Myocyte (in vitro differentiated cells): ENCODE measurements at regions not wholly inside any gene's neighbourhood (a gene's known extent, or its start where the extent isn't known, plus 50 kb on each side); places are given as distances from the start of the nearest gene placed in this dataset.

Experiments used
- DNase-seq: peaks from one replicate; pipeline ENCODE4 v3.0.0-alpha.2; 2012; ENCODE audit warnings: low read depth

DNA sequence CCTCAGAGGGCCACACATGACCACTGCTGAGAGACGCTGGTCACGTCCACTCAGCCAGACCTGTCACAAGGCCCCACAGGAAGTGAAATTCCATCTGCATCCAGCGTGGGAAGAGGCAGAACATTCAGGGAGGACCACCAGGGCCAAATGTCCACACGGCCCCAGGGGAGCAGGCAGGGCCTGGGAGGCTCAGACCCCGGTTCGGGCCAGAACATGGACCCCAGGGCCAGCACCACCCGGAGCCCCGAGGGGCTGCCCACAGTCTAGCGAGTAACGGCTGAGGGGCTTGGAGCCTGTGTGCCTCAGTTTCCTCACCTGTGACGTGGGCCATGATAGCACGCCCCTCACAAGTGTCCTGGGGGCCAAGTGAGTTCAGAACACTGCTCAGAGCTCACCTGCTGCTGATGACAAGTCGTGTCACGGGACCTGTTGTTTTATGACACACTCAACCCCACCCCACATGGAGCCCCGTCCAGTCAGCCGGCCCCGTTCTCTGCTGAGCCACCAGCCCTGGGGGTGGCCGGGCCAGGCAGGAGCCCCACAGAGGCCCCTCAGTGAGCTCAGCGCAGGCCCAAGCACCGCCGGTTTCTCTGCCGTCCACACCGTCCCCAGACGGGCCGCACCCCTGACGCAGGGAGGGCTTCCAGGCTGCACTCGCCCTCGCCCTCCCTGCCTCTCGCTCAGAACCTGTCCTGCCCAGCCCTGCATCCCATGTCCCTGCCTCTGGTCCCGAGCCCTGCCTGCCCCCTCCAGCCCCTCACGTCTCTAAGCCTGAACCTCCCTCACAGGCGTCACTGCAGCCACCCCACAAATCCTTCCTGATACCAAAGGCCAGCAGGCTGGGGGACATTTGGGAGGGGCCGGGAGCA lies 79.5 kb upstream of the GALNT9 start:
- DNase-seq, result no peak

- no peak for DNase-seq
Observed at GRCh38 chr12:132407992-132408391, 78.6 kb upstream of the GALNT9 start.

GRCh38 chr12:132407451-132407961 lies 78.1 kb upstream of the GALNT9 start:
- no peak for DNase-seq

DNA sequence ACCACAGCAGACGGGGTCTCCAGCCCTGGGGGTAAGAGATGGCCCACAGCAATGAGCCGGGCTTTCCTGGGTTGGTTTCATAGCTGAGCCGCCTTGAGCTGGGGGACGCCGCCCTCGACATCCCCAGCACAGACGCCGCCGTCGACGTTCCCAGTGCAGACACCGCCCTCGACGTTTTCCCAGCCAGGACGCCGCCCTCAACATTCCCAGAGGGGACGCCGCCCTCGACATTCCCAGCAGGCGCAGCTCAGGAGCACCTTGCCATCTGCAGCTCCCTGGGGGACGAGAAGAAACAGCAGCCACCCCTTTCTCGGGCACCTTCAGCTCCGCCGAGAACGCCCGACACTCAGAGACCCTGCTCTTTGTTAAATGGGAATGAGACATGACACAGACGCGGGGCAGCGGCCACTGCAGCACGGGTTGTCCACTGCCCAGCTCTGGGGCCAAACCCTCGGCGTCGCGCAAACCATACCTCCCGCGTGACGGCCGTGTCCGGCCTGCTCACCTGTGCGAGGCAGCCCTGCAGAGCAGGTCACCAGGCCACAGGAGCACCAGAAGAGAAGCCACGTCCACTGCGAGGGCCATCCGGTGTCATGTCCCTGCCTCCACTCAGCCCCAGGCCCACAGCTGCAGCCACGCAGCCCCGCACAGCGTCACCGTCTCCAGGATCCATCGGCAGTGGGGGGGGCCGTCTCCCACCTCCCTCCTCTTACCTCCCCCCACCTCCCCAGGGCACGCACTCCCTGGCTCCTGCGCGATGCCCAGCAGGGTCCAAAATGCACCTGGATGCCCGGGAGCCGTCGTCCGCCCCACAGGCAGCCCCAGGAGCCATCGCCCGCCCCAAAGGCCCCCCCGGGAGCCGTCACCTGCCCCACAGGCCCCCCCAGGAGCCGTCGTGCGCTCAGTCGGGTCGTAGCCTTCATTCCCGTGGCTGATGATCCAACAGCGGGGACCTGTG lies 77.4 kb upstream of the GALNT9 start:
- DNase-seq, result no peak

GRCh38 chr12:132405742-132406251 lies 76.4 kb upstream of the GALNT9 start:
- no peak for DNase-seq

DNA sequence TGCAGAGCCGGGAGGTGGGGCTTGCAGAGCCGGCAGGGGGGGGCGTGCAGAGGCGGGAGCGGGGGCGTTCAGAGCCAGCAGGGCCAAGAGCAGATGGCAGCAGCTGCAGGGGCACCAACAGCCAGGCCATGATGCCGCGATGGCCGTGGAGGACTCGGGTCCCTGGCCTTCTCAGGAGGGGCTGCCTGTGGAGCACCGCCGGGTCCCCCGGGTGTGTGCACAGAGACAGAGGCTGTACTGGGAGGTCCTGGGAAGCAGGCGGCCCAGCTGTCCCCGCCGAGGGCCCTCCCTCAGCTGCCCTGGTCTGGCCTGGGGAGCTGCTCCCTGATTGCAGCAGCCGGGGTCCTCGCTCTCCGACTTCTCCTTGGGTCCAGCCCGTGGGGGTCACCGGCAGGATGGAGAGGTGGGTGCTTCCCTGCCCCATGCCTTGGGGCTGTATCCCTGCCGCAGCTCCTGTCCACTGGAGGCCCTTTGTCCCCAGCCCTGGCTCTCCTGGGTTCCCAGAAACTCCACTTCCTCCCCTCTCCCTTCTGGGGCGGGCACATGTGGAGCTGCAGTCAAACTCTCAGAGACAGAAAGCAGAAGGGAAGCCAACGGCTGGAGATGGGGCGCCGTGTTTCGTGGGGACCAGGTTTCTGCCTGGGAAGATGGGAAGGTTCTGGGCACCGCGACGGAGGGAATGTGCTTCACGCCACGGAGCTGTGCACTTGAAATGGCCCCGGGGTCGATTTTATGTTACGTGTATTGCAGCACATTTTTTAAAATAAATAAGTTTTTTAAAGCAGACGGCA lies 75.8 kb upstream of the GALNT9 start:
- no peak for DNase-seq

- no peak for DNase-seq
Observed at GRCh38 chr12:132404435-132404855, 75.1 kb upstream of the GALNT9 start.

DNA sequence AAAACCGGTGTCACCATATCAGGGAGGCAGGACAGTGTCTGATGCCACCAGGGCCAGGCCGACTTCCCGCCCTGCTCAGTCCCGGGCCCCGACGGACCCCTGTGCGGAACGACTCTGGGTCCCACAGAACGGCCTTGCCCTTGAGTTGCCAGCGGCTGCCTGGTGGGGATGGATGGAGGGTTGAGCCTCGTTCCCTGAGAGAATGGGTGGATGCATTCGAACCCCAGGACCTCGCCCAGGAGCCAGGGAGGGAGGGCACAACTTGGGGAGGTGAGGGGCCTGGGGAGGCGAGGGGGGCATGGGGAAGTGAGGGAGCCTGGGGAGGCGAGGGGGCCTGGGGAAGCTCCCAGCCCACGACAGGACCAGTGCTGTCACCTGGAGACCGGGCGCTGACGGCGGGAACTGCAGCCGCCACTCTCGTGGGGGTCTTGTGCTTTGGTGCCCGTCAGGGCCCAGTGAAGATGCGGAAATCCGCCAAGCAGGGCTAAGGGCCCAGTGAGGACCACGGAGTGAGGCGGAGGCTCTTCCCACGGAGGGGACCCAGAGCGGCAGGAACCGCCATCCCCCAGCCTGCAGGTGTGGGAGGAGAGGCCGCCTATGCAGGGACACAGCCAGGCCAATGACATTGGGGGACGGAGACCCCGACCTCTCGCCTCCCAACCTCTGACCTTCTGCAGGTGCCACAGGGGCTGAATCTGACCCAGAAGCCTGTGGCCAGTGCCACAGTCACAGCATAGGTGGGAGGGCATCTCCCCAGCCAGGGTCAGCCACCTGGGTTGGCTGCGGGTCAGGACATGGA lies 74.4 kb upstream of the GALNT9 start:
- DNase-seq, result no peak

DNA sequence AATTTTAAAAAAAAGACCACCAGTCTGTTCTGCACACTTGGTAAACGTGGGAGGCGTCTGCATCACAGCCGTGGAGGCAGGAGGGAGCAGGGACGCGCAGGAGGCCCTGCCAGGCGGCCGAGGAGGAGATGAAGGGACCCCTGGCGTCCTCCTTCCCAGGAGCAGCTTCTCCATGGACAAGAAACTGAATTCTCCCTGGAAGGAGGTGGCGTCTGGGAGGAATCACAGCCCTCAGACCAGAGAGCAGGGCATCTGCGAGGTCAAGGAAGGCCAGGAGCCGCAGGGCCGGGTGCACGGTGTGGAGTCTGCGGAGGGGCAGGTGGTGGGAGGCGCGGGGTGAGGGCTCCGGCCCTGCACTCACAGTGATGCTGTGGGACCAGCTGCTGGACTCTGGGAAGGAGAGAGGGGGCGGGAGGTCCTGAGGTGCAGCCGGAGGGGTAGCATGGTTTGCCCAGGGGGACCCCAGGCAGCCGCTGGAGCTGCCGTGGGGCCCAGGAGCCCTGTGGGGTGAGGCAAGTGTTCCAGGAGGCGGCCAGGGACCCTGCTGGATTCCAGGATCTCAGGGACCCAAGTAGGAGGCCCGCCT lies 73.5 kb upstream of the GALNT9 start:
- DNase-seq, result no peak

GRCh38 chr12:132401982-132402381 lies 72.6 kb upstream of the GALNT9 start:
- no peak for DNase-seq

GRCh38 chr12:132400011-132400641 lies 70.7 kb upstream of the GALNT9 start:
- DNase-seq, result no peak

DNA sequence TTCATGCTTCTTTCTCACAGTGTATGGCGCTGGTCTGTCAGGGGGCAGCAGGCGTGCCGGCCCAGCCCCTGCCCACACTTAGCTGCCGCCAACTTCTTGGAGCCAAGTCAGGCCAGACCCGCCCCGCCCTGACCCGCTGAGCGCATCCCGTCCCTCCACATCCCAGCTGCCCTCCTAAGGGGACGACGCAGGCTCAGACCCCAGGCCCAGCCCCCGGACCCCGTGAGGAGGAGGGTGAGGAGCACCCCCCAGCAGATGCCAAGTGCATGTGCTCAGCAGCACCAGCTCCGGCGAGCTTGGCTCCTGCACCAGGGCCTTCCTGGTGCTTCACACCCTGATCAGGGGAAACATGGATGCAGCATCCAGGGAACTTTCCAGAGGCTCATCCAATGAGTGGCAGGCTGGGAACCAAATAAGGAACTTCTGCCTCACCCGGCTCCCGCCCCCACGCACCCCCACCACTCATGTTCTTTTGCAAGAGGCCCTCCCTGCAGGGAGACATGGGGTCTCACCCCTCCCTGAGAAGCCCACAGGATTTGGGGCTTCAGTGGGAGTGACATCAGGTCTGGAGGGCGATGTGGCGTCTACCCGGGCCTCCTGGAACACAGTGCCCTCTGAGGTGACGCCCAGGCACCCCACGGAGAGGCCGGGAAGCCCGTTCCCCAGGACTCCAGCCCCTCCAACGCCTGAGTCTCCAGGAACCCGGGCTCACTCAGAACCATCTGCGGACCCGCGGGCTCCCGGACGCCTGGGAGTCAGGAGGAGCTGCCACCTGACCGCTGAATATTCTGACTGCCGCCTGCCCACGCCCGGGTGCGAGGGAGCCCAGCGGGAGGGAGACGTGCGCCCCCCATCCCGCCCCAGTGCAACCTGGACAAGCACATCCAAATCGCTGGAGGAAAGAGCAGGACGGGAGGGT lies 70.0 kb upstream of the GALNT9 start:
- DNase-seq, result no peak

DNA sequence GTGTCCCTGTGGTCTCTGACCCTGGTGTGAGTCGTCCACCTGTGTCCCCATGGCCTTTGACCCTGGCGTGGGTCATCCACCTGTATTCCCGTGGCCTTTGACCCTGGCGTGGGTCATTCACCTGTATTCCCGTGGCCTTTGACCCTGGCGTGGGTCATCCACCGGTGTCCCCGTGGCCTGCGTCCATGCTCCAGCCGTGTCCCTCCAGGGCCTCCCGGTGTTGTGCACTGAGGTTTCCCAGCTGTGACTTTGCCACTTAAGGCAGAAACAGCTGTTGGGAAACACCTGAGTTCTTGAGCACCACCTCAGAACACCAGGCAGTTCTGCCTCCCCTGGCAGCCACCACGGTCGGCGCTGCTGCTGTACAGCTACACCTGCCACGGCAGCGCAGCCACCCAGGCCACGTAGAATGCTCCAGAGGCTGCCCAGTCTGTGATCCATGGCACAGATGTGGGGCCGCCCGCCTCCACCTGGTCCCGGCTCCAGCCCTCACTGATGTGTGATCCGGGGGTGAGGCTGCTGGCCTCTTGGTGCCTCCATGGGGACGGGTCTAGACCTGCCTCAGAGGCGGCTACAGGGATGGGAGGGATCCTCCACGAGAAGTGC lies 69.1 kb upstream of the GALNT9 start:
- no peak for DNase-seq

DNA sequence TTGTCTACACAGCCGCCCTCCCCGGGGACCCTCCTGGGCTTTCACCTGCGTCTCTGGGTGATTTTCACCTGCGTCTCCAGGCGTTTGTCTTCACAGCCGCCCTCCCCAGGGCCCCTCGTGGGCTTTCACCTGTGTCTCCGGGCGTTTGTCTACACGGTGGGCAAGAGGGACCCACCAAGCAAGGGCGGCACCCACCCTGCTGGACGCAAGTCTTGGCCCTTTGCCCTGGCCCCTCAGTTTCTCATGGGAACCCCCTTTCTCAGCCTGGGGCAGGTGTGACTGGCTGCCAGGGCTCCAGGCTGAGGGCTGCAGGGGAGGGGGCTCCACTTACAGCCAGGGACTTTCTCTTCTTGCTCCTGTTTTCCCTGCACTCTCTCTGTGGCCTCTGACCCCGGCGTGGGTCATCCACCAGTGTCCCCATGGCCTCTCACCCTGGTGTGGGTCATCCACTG lies 68.6 kb upstream of the GALNT9 start:
- DNase-seq, result no peak

DNA sequence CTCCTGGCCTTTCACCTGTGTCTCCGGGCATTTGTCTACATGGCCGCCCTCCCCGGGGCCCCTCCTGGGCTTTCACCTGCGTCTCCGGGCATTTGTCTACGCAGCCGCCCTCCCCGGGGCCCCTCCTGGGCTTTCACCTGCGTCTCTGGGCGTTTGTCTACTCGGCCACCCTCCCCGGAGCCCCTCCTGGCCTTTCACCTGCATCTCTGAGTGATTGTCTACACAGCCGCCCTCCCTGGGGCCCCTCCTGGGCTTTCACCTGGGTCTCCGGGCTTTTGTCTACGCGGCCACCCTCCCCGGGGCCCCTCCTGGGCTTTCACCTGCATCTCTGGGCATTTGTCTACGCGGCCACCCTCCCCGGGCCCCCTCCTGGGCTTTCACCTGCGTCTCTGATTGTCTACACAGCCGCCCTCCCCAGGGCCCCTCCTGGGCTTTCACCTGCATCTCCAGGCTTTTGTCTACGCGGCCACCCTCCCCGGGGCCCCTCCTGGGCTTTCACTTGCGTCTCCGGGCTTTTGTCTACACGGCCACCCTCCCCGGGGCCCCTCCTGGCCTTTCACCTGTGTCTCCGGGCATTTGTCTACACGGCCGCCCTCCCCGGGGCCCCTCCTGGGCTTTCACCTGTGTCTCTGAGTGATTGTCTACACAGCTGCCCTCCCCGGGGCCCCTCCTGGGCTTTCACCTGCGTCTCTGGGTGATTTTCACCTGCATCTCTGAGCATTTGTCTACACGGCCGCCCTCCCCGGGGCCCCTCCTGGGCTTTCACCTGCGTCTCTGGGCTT lies 68.0 kb upstream of the GALNT9 start:
- DNase-seq, result no peak

DNA sequence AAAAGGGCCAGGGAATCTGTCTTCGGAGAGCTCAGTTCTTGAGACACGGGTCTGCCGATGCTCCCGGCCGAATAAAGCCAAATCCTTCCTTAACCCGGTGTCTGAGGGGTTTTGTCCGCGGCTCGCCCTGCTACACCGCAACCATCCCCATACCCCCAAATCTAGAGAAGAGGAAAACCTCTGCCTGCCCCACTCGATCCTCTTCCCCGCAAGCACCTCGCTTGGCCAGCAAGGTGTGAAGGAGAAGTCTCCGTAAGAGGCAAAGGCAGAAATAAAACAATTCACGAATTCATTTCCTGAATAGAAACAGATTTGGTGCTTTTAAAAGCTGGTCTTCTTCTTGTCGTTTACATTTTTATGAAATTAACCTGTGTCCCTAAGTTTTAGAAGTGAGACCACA lies 67.3 kb upstream of the GALNT9 start:
- no peak for DNase-seq

- no peak for DNase-seq
Observed at GRCh38 chr12:132395908-132396305, 66.5 kb upstream of the GALNT9 start.
